GM21528 (cell line): ENCODE measurements at regions not wholly inside any gene's neighbourhood (a gene's known extent, or its start where the extent isn't known, plus 50 kb on each side); places are given as distances from the start of the nearest gene placed in this dataset.

Experiments
- ATAC-seq: cut with Tn5 transposase; IDR thresholded peaks from one replicate; pipeline ENCODE4 v1.9.1; 2021; ENCODE audit warnings: mild to moderate bottlenecking, moderate library complexity; ENCODE audit not compliant: unreplicated experiment, low FRiP score

DNA sequence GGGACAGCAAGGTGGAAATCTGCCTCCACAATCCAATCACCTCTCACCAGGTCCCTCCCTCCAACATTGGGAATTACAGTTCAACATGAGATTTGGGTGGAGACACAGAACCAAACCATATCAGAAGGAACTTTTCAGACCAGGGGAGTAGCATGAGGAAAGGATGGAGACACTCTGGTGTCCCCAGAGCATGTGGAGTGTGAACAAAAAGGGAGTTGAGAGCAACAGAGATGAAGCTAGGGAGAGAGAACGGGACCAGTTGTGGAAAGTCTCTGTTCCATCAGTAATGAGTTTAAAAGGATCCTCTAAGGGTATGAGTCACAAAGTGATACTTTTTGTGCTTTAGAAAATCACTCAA lies 382.0 kb downstream of the SFMBT2 start:
- ATAC-seq = no peak

DNA sequence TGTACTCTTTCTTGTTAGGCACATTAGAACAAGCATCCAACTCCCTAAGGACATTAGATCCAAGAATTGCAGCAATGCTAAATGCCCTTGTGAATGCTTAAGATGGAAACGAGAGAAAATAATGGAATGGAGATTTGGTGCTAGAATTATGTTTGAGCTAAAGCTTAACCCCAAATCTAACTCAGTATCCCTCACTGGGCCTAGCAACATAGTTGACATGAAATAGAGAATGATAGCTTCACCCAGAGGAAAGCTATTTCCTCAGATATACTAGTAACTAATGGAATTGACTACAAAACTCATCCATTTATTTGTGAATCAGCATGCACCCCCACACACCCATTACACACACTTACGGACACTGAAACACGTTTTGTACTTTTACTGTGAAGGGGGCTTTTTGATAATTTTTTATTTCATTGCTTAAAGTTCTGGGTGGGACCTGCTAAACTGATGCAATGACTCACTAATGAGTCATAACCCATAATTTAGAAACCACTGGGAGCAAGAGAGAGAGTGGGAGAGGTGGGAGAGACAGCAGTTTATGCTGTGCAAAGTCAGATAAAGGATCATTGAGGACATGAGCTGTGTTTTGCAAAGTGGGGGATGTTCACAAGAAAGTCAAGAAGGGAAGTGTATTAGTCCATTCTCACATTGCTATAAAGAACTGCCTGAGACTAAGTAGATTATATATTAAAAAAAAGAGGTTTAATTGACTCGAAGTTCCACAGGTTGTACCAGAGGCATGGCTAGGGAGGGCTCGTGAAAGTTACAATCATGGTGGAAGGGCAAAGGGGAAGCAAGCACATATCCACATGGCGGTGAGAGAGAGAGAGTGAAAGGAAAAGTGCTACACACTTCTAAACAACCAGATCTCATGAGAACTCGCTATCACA lies 382.7 kb downstream of the SFMBT2 start:
- ATAC-seq = no peak

GRCh38 chr10:7027237-7027912 lies 383.5 kb downstream of the SFMBT2 start:
- no peak for ATAC-seq

DNA sequence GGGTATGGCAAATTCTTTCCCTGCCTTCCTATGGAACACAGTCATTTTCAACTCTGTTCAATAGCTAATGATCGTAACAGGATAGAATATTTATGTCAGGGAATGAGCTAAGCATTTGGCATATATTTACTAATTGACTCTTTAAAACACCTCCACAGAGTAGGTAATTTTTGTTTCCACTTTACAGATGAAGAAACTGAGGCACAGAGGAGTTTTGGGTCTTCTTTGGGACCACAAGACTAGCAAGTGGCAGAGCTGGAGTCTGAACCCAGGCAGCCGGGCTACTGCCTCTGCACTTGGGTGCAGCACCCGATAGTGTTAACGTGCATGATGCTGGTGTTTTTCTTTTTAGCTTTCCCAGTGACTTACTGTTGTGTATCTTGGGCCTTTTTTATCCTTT lies 384.0 kb downstream of the SFMBT2 start:
- no peak for ATAC-seq

DNA sequence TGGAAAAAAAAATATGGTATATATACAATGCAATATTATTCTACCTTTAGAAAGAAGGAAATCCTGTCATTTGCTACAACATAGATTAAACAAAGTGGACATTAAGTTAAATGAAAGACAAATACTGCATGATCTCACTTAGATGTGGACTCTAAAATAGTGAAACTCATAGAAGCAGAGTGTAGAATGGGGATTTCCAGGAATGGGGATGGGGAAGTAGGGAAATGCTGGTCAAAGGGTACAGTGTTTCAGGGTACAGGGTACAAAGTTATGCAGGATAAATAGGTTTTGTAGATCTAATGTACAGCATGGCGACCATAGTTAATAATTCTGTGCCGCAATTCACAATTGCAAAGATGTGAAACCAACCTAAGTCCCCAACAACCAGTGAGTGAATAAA lies 385.5 kb downstream of the SFMBT2 start:
- no peak for ATAC-seq

DNA sequence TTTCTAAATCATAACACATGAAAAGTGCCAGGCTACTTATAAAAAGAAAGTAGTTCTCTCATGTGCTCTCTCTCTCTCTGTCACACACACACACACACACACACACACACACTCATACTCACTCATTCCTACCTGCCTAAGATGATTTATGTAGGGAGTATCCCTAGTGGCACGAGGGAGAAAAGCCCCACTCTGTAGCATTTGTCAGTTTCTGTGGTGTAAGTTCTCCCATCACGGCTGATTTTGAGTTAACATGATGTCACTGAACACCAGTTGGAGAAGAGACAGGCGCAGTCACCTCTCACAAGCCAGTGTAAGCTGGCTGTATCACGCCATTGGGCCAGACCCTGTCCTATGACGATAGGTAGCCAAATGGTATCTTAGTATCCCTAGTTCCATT lies 395.4 kb downstream of the SFMBT2 start:
- ATAC-seq = no peak

DNA sequence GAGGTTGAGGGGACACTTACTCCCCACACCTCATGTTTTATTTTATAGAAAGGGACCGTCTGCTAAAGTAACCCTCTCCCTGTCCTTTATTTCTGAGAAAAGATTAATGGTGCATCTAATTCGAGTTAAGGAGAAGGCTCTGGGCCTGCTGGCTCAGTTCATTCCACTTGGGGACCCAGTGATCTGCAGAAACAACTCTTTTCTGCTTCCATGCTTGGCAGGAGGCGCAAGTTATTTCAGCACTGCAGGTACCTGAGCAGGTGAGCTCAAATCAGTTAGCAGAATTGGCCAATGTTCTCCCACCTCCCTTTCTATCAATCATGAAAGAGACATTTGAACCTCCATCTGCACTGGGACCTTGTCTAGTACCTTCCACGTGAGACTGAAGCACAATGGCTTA lies 396.1 kb downstream of the SFMBT2 start:
- ATAC-seq = no peak

DNA sequence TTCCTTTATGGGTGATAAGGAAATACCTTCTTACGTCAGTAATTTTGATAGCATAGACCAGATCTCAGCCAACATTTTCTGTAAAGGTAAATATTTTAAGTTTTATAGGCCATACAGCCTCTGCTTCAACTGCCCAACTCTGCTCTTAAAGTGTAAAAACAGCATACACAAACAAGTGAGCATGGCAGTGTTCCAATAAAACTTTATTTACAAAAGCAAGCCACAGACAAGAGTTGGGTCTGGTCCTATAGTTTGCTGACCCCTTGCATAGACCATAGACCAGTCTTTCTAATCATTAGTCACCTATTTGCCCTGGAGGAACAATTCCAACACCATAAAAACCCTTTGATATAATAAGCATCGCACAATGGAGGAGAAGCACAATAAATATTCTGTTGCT lies 398.8 kb downstream of the SFMBT2 start:
- no peak for ATAC-seq

- no peak for ATAC-seq
Observed at GRCh38 chr10:7008645-7009044, 402.2 kb downstream of the SFMBT2 start.

- ATAC-seq = no peak
Observed at GRCh38 chr10:7007600-7008190, 403.1 kb downstream of the SFMBT2 start.

DNA sequence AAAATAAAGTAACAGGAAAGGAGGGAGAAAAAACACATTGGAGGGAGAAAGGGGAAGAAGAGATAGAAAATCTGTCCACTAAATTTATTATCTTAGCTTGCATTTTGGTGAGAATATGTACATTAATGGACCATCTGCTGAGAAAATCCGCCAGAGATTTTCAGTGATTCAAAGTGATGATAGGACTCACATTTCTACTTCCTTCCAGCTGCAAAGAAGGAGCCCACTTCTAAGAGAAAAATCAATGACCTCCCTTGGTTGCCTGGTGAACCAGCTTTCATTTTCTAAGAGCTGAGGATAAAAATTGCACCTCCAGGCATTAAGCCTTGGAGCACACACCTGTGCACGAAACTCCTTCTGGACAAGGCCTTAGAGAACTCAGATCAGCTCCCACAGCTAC lies 404.3 kb downstream of the SFMBT2 start:
- ATAC-seq = no peak

DNA sequence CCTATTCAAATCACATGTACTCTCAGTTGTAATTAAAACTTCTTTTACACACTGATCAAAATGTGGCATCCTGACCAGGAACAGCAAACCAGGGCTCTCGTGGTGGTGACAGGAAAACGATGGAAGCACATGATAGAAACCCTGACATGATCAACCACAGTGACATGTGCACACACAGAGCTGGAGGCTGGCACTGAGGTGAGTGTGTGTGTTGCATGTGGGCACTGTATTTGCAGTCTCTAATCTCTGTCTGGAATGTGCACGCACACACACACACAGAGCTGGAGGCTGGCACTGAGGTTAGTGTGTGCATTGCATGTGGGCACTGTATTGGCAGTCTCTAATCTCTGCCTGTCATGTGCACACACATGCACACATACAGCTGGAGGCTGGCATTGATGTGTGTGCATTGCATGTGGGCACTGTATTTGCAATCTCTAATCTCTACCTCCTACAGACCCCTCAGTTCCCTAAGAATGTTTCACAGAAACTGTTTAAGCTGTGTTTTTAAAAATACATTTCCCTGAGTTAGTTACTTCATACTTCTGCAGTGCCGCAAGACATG lies 406.9 kb downstream of the SFMBT2 start:
- no peak for ATAC-seq

DNA sequence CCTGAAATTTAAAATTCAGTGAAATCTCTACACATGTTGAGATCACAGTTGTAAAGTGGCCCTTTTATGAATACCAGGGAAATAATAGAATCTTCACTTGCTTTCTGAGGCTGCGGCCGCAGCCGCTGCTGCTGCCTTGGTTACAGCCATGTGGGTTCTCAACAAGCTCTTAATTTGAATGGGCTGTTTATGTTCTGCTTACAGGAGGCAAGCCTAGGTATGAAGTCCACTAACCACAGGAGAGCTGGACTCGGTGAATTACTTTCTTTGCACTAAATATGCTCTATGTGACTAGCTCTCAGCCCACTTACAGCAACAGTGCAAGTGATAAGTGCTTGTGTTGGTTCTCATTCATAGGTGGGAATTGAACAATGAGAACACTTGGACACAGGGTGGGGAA lies 410.8 kb downstream of the SFMBT2 start:
- ATAC-seq = no peak

- ATAC-seq = no peak
Observed at GRCh38 chr10:6999232-6999925, 411.5 kb downstream of the SFMBT2 start.

DNA sequence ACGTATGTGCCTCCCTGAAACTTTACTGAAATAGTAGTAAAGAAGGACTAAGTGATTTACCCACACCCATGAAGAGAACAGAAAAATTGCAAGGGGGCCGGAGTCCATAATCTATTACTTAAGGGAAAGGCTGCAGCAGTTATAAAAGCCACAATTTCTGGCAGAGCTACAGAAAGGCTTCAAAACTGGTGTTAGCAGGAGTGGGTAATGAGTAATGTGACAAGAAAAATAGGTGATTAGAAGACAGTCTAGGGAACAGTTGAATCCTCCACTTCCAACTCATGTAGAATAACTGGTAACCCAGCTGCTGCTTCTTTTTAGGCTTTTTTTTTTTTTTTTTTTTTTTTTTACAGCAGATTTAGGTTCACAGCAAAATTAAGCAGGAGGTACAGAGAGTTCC lies 413.3 kb downstream of the SFMBT2 start:
- ATAC-seq = no peak

- no peak for ATAC-seq
Observed at GRCh38 chr10:6996431-6996830, 414.4 kb downstream of the SFMBT2 start.

- no peak for ATAC-seq
Observed at GRCh38 chr10:6995831-6996230, 415.0 kb downstream of the SFMBT2 start.

- ATAC-seq = no peak
Observed at GRCh38 chr10:6995341-6995740, 415.3 kb upstream of the PRKCQ start.

- no peak for ATAC-seq
Observed at GRCh38 chr10:6990891-6991290, 410.8 kb upstream of the PRKCQ start.

- no peak for ATAC-seq
Observed at GRCh38 chr10:6988654-6989053, 408.6 kb upstream of the PRKCQ start.

- ATAC-seq = no peak
Observed at GRCh38 chr10:6987536-6987945, 407.5 kb upstream of the PRKCQ start.
